ENCODE measurements at regions not wholly inside any gene's neighbourhood (a gene's known extent, or its start where the extent isn't known, plus 50 kb on each side); places are given as distances from the start of the nearest gene placed in this dataset.
A peak's percentile ranks its signal among the peaks of the same experiment; 100 is the strongest.
"Not testable (repeated sequence)": the region's sequence is repeated elsewhere in the genome, so short reads cannot be mapped to it uniquely, and the experiment has no call there.

GRCh38 chr20:6663751-6664388 is 103.6 kb upstream of the BMP2 start:
- Mint-ChIP-seq H3K4me3 (peak overlapping the region; percentile 10), H3K27me3 (no peaks in the 10 kb centered on the region), H3K9me3 (no peaks in the 10 kb centered on the region), H3K27ac (no peak overlapping the region), H3K4me1 (ENCODE audit: low read depth in 2 of 2) (peaks cover 0 to 27% of the 10 kb centered on the region in 2 donors), H3K36me3 (no peaks in the 10 kb centered on the region)
- ATAC-seq: no peak
- DNase-seq (ENCODE audit: low spot score): no peak

- Mint-ChIP-seq H3K4me1 (ENCODE audit: low read depth in 2 of 2) (peaks cover 0 to 27% of the 10 kb centered on the region in 2 donors), H3K27me3 (no peaks in the 10 kb centered on the region), H3K36me3 (no peaks in the 10 kb centered on the region), H3K27ac (no peak overlapping the region), H3K9me3 (no peaks in the 10 kb centered on the region), H3K4me3 (no peak overlapping the region)
- ATAC-seq: no peak
- no peak for DNase-seq (ENCODE audit: low spot score)
Measured at GRCh38 chr20:6663104-6663503, 104.4 kb upstream of the BMP2 start.

- DNase-seq (ENCODE audit: low spot score) (no peak), ATAC-seq (no peak)
- Mint-ChIP-seq H3K27me3 (no peaks in the 10 kb centered on the region), H3K36me3 (no peaks in the 10 kb centered on the region), H3K9me3 (no peaks in the 10 kb centered on the region), H3K4me3 (no peak overlapping the region), H3K4me1 (ENCODE audit: low read depth in 2 of 2) (peaks cover 0 to 27% of the 10 kb centered on the region in 2 donors), H3K27ac (no peak overlapping the region)
Measured at GRCh38 chr20:6662309-6662708, 105.2 kb upstream of the BMP2 start.

GRCh38 chr20:6660441-6660840 is 107.0 kb upstream of the BMP2 start:
- Mint-ChIP-seq H3K36me3 (no peaks in the 10 kb centered on the region), H3K27me3 (no peaks in the 10 kb centered on the region), H3K9me3 (no peaks in the 10 kb centered on the region), H3K4me3 (no peak overlapping the region), H3K27ac (no peak overlapping the region), H3K4me1 (ENCODE audit: low read depth in 2 of 2) (peaks cover 0 to 24% of the 10 kb centered on the region in 2 donors)
- no peak for ATAC-seq
- DNase-seq (ENCODE audit: low spot score): no peak

- not testable (repeated sequence) for H3K9me3 Mint-ChIP-seq; H3K4me3 Mint-ChIP-seq; H3K27me3 Mint-ChIP-seq; DNase-seq (ENCODE audit: low spot score); H3K36me3 Mint-ChIP-seq; ATAC-seq; H3K27ac Mint-ChIP-seq
- H3K4me1 Mint-ChIP-seq (ENCODE audit: low read depth in 2 of 2): peaks cover 0 to 20% of the 10 kb centered on the region in 2 donors
Measured at GRCh38 chr20:6658909-6659308, 108.6 kb upstream of the BMP2 start.

- no peaks in the 10 kb centered on the region for H3K9me3 Mint-ChIP-seq
- H3K27me3 Mint-ChIP-seq: no peaks in the 10 kb centered on the region
- no peaks in the 10 kb centered on the region for H3K36me3 Mint-ChIP-seq
- peaks cover 0 to 11% of the 10 kb centered on the region in 2 donors for H3K4me1 Mint-ChIP-seq (ENCODE audit: low read depth in 2 of 2)
- DNase-seq (ENCODE audit: low spot score) (no peak), ATAC-seq (no peak)
- no peak overlapping the region for H3K4me3 Mint-ChIP-seq
- H3K27ac Mint-ChIP-seq: no peak overlapping the region
Measured at GRCh38 chr20:6657904-6658303, 109.6 kb upstream of the BMP2 start.

GRCh38 chr20:6657111-6657510 is 110.4 kb upstream of the BMP2 start:
- no peak for ATAC-seq
- Mint-ChIP-seq H3K36me3 (no peaks in the 10 kb centered on the region), H3K4me3 (no peak overlapping the region), H3K4me1 (ENCODE audit: low read depth in 2 of 2) (peaks cover 0 to 6% of the 10 kb centered on the region in 2 donors), H3K27ac (no peak overlapping the region), H3K27me3 (no peaks in the 10 kb centered on the region), H3K9me3 (no peaks in the 10 kb centered on the region)
- DNase-seq (ENCODE audit: low spot score): no peak

GRCh38 chr20:6654513-6655252 is 112.8 kb upstream of the BMP2 start:
- Mint-ChIP-seq H3K4me3 (no peak overlapping the region), H3K36me3 (no peaks in the 10 kb centered on the region), H3K4me1 (ENCODE audit: low read depth in 2 of 2) (no peaks in the 10 kb centered on the region), H3K9me3 (no peaks in the 10 kb centered on the region), H3K27ac (no peak overlapping the region), H3K27me3 (no peaks in the 10 kb centered on the region)
- ATAC-seq (no peak), DNase-seq (ENCODE audit: low spot score) (no peak)

- Mint-ChIP-seq H3K36me3 (no peaks in the 10 kb centered on the region), H3K27ac (no peak overlapping the region), H3K9me3 (no peaks in the 10 kb centered on the region), H3K4me3 (no peak overlapping the region), H3K4me1 (ENCODE audit: low read depth in 2 of 2) (no peaks in the 10 kb centered on the region), H3K27me3 (no peaks in the 10 kb centered on the region)
- ATAC-seq: no peak
- DNase-seq (ENCODE audit: low spot score): no peak
Measured at GRCh38 chr20:6651561-6651960, 115.9 kb upstream of the BMP2 start.

- Mint-ChIP-seq H3K4me1 (ENCODE audit: low read depth in 2 of 2) (no peaks in the 10 kb centered on the region), H3K27me3 (no peaks in the 10 kb centered on the region), H3K36me3 (no peaks in the 10 kb centered on the region), H3K4me3 (no peak overlapping the region), H3K27ac (no peak overlapping the region), H3K9me3 (no peaks in the 10 kb centered on the region)
- DNase-seq (ENCODE audit: low spot score) (no peak), ATAC-seq (no peak)
Measured at GRCh38 chr20:6651016-6651415, 116.5 kb upstream of the BMP2 start.

GRCh38 chr20:6646021-6646636 is 121.4 kb upstream of the BMP2 start:
- Mint-ChIP-seq H3K27me3 (no peaks in the 10 kb centered on the region), H3K27ac (no peak overlapping the region), H3K4me3 (no peak overlapping the region), H3K9me3 (no peaks in the 10 kb centered on the region), H3K4me1 (ENCODE audit: low read depth in 2 of 2) (peaks cover 6% of the 10 kb centered on the region in 2 donors), H3K36me3 (no peaks in the 10 kb centered on the region)
- DNase-seq (ENCODE audit: low spot score) (no peak), ATAC-seq (no peak)

GRCh38 chr20:6644813-6645628 is 122.5 kb upstream of the BMP2 start:
- no peaks in the 10 kb centered on the region for H3K9me3 Mint-ChIP-seq
- DNase-seq (ENCODE audit: low spot score) (no peak), ATAC-seq (peak in 1 of 2 donors; percentile 57)
- H3K27me3 Mint-ChIP-seq: peaks cover 0 to 7% of the 10 kb centered on the region in 2 donors
- H3K4me1 Mint-ChIP-seq (ENCODE audit: low read depth in 2 of 2): peaks cover 6 to 10% of the 10 kb centered on the region in 2 donors
- peak overlapping the region; percentile 9 for H3K4me3 Mint-ChIP-seq
- no peak overlapping the region for H3K27ac Mint-ChIP-seq
- no peaks in the 10 kb centered on the region for H3K36me3 Mint-ChIP-seq

- DNase-seq (ENCODE audit: low spot score): no peak
Measured at GRCh38 chr20:6641012-6641411, 126.5 kb upstream of the BMP2 start.

More at GRCh38 chr20:6641012-6641411, 126.5 kb upstream of the BMP2 start:
- Mint-ChIP-seq H3K9me3 (no peaks in the 10 kb centered on the region), H3K36me3 (no peaks in the 10 kb centered on the region), H3K27ac (no peak overlapping the region), H3K4me3 (no peak overlapping the region), H3K4me1 (ENCODE audit: low read depth in 2 of 2) (peaks cover 6 to 10% of the 10 kb centered on the region in 2 donors), H3K27me3 (peaks cover 0 to 7% of the 10 kb centered on the region in 2 donors)
- no peak for ATAC-seq
